Choroid plexus epithelial cell (primary cell): ENCODE measurements at regions not wholly inside any gene's neighbourhood (a gene's known extent, or its start where the extent isn't known, plus 50 kb on each side); places are given as distances from the start of the nearest gene placed in this dataset.

ENCODE experiments used
- DNase-seq: peaks from one replicate; pipeline ENCODE4 v3.0.0-alpha.2; 2010; ENCODE audit warnings: low read depth
- H3K4me3 ChIP-seq: 2 replicates; pipeline ENCODE4 v1.5.1; 2011; ENCODE audit warnings: low read depth, mild to moderate bottlenecking, control low read depth, low read length, moderate library complexity
- TF ChIP-seq, protein P1 (sequence below): conservative IDR thresholded peaks from 2 replicates; pipeline ENCODE4 v1.5.1; 2011; ENCODE audit warnings: low read depth, mild to moderate bottlenecking, control low read depth, inconsistent platforms, low read length, moderate library complexity

DNA sequence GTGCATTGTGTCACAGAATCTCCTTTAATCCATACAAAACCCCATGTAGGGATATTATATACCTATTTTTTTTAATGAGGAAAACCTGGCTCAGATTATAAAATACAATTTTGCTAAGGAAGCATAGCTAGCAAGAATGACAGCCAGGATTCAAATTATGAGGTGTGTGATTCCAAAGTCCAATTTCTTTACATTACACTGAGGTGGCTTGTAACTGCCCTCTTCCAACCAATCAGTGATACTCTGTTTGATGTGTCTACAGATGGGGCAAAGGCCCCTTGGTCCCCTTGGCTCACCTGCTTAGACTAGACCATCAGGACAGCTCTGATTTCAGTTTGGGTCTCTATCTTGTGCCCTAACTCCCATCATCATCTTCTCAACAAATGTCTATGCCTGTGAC is 120.3 kb upstream of the ADAMTS9 start:
- TF ChIP-seq, protein P1, sequence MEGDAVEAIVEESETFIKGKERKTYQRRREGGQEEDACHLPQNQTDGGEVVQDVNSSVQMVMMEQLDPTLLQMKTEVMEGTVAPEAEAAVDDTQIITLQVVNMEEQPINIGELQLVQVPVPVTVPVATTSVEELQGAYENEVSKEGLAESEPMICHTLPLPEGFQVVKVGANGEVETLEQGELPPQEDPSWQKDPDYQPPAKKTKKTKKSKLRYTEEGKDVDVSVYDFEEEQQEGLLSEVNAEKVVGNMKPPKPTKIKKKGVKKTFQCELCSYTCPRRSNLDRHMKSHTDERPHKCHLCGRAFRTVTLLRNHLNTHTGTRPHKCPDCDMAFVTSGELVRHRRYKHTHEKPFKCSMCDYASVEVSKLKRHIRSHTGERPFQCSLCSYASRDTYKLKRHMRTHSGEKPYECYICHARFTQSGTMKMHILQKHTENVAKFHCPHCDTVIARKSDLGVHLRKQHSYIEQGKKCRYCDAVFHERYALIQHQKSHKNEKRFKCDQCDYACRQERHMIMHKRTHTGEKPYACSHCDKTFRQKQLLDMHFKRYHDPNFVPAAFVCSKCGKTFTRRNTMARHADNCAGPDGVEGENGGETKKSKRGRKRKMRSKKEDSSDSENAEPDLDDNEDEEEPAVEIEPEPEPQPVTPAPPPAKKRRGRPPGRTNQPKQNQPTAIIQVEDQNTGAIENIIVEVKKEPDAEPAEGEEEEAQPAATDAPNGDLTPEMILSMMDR, result no peak
- no peak overlapping the region for H3K4me3 ChIP-seq
- DNase-seq, result no peak

DNA sequence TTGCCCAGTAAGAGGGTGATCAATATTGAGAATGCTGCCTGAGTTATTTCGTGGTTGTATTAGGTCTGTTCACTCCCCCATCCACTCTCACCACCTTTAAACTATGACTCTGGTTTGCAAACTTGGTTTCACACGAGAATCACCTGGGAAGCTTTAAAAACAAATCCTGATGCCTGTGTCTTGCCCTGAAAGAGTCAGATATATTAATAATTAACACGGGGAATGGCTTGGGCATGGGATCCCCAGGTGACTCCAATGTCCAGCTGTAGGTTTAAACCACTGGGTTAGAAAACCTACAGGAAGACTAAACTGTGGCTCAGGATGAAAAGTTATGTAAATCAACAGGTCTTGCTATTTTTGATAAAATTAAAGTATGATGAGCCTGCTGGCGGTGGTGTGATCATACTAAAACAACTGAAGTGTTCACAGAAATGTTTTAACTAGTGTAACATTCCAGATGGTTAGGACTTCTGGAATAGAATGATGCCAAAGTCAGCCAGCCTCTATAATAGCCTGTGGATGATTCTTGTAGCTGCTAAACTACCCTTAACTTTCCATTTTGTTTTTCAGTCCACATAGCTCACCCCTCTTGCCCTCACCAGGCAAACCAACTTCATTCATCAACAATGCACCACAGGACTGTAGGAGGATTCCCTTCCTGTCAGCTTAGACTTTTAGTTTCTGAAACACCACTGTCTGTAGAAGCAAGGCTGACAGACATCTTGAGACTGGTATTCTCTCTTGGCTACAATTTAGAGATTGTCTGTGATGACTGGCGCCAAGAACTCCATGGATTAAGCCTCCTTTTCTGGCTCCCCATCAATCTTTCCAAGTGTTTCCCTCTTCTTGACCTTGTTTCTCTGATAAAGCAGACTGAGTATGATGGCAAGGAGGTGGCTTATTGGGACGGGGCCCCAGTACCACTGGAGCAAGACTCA is 119.1 kb upstream of the ADAMTS9 start:
- no peak overlapping the region for H3K4me3 ChIP-seq
- TF ChIP-seq, protein P1, result no peak
- no peak for DNase-seq

DNA sequence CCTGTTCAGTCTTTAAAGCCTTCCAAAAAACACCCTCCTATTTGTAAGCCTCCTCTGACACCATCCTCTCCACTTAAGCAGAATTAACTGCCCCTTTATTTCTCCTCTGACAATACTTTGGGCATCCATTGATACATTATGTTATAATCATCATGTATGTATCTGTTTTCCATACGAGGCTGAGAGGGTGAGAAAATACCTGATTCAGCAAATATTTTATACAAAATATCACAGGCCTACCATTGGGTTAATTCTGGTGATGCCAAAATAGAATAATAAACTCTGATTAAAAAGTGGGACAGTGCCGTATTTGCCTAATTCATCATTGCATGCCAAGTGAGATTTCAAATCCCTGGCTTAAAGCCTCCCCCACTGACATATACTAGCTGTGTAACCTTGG is 118.2 kb upstream of the ADAMTS9 start:
- TF ChIP-seq, protein P1, result no peak
- no peak overlapping the region for H3K4me3 ChIP-seq
- DNase-seq, result no peak

DNA sequence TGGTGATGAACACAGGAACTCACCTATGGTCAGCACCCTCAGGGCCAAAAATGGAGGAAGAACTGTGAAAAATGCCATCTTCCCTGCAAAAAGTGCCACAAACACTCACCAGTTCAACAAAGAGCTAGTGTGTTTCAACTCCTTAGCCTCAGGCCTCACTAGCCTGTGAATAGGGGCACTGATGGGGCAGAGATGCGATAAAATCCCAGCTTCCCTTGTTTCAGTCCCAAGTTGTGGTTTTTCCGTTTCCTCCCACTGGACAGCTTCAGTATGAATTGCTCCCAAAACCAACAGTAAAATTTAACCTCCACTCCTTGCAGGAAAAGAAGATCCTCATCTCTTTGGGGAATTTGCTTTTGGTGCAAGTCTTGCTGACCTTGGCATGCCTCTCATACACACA is 117.4 kb upstream of the ADAMTS9 start:
- TF ChIP-seq, protein P1, result no peak
- DNase-seq, result no peak

DNA sequence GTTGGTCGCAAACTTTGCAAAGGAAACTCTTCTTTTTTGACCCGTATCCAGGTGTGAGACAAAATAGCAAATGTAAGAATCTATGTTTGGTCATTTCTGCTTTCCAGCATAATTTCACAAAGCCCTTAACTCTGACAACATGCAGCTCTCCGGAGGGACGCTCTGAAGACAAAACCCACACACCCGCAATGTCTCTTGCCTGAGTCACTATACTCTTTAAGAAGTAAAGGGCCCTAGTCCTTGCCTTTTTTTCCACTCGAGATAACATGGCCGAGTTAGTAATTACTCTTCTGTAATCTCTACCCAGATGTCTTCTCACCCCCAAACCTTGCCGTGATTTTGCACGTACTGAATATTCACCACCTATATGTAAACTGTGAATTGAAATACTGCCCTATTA is 115.7 kb upstream of the ADAMTS9 start:
- TF ChIP-seq, protein P1, result no peak
- no peak for DNase-seq
- H3K4me3 ChIP-seq, result no peak overlapping the region

More for the DNA sequence above, 117.4 kb upstream of the ADAMTS9 start:
- H3K4me3 ChIP-seq, result no peak overlapping the region

DNA sequence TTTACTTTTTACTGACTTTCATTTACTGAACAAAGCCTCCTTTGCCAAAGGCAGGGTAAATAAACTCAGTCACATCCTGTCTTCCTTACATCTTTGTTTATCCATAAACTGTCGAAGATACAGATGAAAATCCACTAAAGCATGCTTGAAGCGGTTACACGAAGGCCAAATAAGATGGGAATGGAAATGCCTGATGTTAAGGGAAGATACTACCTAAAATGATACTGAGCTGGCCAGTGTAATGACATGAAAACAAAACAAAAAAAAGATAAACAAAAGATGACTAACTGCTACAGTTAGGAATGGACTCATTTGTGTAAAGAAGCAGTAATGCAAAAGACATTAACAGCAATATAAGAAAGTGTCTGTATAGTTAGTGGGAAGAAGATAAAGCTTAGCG is 114.7 kb upstream of the ADAMTS9 start:
- DNase-seq, result no peak
- no peak overlapping the region for H3K4me3 ChIP-seq
- TF ChIP-seq, protein P1, result no peak

DNA sequence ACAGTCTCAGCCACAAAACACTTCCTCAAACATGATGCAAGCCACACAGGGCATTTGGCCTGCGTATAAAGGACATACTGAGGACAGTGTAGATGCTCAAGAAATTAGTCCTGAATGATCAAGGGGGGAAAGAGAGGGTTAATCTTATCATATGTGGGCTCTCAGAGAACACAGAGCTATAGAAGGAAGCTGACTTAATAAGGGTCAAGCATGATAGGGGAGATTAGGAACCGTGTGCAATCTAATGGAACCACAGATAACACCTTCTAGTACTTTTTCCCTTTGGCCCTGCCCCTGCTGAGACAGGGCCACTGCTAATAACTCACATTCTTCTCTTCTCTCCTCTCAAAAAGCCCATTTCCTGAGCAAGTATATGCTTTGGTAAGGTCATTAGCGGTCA is 114.1 kb upstream of the ADAMTS9 start:
- no peak for DNase-seq
- TF ChIP-seq, protein P1, result no peak
- no peak overlapping the region for H3K4me3 ChIP-seq
